T-helper 1 cell treated with Interleukin-12 subunit alpha and Interleukin-12 subunit beta and Interleukin-4 antibody, amounts not matched to agents 30 μg/mL and 1 μg/mL, for 36 hours (primary cell): ENCODE measurements at regions not wholly inside any gene's neighbourhood (a gene's known extent, or its start where the extent isn't known, plus 50 kb on each side); places are given as distances from the start of the nearest gene placed in this dataset.

Source experiments
- H3K27ac Mint-ChIP-seq: one replicate; pipeline ENCODE4 v1.8.0; 2021; ENCODE audit warnings: mild to moderate bottlenecking, mixed read lengths
- H3K27me3 Mint-ChIP-seq: one replicate; pipeline ENCODE4 v1.8.0; 2021; ENCODE audit warnings: low read depth, mixed read lengths
- H3K36me3 Mint-ChIP-seq: one replicate; pipeline ENCODE4 v1.8.0; 2021; ENCODE audit warnings: low read depth, mixed read lengths
- H3K4me1 Mint-ChIP-seq: one replicate; pipeline ENCODE4 v1.8.0; 2021; ENCODE audit warnings: low read depth, mixed read lengths
- H3K4me3 Mint-ChIP-seq: one replicate; pipeline ENCODE4 v1.8.0; 2021; ENCODE audit warnings: mild to moderate bottlenecking, moderate library complexity, mixed read lengths
- H3K9me3 Mint-ChIP-seq: one replicate; pipeline ENCODE4 v1.8.0; 2021; ENCODE audit warnings: mixed read lengths

GRCh38 chr2:207394203-207394781 lies 135.5 kb upstream of the CREB1 start:
- Mint-ChIP-seq H3K27ac (no peak overlapping the region), H3K27me3 (peaks cover 10% of the 10 kb centered on the region), H3K4me1 (no peaks in the 10 kb centered on the region), H3K36me3 (peaks cover 3% of the 10 kb centered on the region), H3K9me3 (peaks cover 9% of the 10 kb centered on the region), H3K4me3 (no peak overlapping the region)

DNA sequence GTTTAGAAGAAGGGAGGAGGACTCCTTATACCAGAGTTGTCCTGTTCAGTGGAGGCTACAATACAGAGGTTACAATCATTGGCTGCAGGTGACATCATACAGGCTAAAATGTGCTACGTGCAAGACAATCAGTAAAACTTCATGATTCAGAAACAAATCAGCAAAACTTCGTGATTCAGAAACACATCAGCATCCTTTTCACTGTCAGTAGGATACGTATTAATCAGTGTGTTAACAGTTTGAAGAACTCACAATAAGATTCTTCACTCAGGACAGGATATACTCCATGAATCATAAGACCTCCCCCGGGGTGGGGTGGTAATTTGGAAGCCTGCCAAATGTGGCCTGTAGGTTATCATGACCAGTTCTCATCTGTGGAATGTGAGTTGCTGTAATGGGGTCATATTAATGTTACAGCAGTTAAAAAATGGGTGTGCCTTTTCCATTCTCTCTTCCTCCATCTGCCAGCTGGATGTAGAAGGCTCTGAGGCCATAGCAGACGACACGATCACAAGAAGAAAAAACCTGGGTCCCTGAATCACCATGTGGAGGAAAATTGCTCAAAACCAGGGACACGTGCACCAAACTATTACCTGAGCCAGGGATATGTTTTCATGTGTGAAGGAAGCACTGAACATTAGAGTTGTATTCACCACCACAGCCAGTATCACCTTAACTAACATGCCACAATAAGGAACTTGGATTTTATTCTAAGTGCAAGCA lies 134.8 kb upstream of the CREB1 start:
- no peak overlapping the region for H3K4me3 Mint-ChIP-seq
- peaks cover 10% of the 10 kb centered on the region for H3K27me3 Mint-ChIP-seq
- no peaks in the 10 kb centered on the region for H3K4me1 Mint-ChIP-seq
- no peak overlapping the region for H3K27ac Mint-ChIP-seq
- H3K9me3 Mint-ChIP-seq: peaks cover 9% of the 10 kb centered on the region
- H3K36me3 Mint-ChIP-seq: peaks cover 3% of the 10 kb centered on the region

DNA sequence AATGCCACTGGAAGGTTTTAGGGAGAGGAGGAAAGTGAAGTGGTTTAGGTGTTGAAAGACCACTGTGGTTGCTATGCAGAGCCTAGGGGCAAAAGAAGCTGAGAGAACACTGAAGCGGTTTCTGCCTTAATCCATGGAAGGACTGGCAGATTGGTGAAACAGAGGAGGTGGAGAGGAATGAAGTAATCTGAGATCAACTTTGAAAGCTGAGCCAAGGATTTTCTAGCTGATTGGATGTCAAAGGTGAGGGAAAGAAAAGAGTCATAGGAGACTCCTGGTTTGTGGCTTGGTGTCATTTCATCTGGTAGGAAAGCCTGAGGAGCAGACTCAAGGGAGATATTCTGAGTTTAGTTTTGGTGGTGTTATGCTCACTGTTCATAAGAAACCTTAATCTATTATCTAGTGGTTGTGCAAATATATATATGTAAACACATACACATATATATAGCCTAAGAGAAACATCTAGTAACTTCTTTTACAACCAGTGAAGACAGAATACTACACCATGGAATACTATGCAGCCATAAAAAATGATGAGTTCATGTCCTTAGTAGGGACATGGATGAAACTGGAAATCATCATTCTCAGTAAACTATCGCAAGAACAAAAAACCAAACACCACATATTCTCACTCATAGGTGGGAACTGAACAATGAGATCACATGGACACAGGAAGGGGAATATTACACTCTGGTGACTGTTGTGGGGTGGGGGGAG lies 134.1 kb upstream of the CREB1 start:
- Mint-ChIP-seq H3K36me3 (peaks cover 3% of the 10 kb centered on the region), H3K4me3 (no peak overlapping the region), H3K9me3 (peaks cover 9% of the 10 kb centered on the region), H3K27me3 (peaks cover 10% of the 10 kb centered on the region), H3K4me1 (no peaks in the 10 kb centered on the region), H3K27ac (no peak overlapping the region)

DNA sequence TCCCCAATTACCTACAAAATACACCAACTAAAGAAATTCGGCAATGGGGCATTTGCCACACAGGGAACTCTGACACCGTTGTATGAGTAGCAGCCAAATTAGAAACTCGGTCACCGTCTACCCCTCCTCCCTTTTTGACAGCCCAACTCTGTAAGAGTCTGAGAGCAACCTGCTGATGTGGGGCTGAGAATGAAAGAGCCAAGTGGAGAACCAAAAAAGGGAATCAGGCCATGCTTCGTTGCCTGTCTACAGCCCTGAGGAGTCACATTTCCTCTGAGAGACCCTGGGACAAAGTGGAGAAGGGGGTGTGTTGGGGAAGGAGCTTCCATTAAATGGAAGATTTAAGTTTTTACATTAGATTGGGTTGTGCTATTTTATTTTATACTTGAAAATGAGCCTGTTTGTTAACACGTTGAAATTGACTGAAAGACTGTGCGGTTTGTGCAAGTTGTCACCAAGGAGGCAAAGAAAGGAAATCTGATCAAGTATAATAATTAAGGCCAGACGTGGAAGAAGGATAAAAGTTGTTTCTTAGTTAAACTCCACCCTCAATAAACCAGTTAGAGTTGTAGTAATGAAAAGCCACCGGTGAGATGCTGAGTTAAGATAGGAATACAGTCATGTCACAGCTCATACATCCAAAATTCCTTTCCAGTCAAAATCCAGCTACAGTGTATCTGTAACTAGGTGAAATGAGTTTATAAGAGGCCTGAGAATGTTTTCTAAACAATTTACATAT lies 131.7 kb upstream of the CREB1 start:
- Mint-ChIP-seq H3K36me3 (peaks cover 3% of the 10 kb centered on the region), H3K27me3 (peaks cover 4% of the 10 kb centered on the region), H3K9me3 (peaks cover 9% of the 10 kb centered on the region), H3K4me1 (no peaks in the 10 kb centered on the region), H3K4me3 (no peak overlapping the region), H3K27ac (no peak overlapping the region)

DNA sequence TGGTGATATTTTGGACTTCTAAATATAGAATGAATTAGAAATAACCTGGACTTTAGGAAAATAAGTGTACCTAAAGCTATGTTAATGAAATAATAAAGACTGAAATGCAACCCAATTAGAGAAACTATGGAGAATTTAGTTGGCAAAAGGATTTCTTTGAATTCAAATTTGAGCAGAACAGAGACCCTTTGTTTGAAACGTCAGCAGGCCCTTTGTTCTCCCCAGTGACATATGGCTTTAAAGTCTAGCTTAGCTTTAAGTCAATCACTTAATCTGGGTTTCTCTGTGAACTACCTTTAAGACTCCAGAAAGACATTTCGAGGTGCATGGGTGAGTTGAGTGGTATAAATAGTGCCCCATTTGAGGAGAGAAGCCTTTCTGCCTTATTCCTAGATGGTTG lies 130.5 kb upstream of the CREB1 start:
- no peak overlapping the region for H3K4me3 Mint-ChIP-seq
- H3K27ac Mint-ChIP-seq: no peak overlapping the region
- no peaks in the 10 kb centered on the region for H3K4me1 Mint-ChIP-seq
- H3K36me3 Mint-ChIP-seq: peaks cover 3% of the 10 kb centered on the region
- H3K9me3 Mint-ChIP-seq: peaks cover 9% of the 10 kb centered on the region
- peaks cover 4% of the 10 kb centered on the region for H3K27me3 Mint-ChIP-seq

DNA sequence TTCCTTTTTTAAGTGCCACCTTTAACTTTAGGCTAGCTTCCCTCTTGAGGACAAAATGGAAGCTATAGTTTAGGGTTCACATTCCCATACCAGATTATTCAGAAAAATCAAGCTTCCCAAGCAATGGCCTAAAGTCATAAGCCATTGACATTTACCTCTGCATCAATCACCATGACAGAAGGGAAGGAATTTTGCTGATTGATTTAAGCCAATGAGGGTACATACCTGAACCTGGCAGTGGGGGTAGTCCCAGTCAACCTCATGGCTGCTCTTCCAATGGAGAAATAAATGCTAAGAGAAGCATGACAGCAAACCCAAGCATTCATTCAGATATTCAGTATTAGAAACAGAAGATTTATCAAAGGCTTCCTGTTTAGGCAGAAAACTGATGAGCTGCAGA lies 128.4 kb upstream of the CREB1 start:
- H3K36me3 Mint-ChIP-seq: no peaks in the 10 kb centered on the region
- no peak overlapping the region for H3K4me3 Mint-ChIP-seq
- H3K27ac Mint-ChIP-seq: no peak overlapping the region
- no peaks in the 10 kb centered on the region for H3K9me3 Mint-ChIP-seq
- H3K27me3 Mint-ChIP-seq: no peaks in the 10 kb centered on the region
- H3K4me1 Mint-ChIP-seq: no peaks in the 10 kb centered on the region

GRCh38 chr2:207403141-207403540 lies 126.6 kb upstream of the CREB1 start:
- H3K27ac Mint-ChIP-seq: no peak overlapping the region

GRCh38 chr2:207403950-207404349 lies 125.8 kb upstream of the CREB1 start:
- Mint-ChIP-seq H3K36me3 (no peaks in the 10 kb centered on the region), H3K27ac (no peak overlapping the region), H3K27me3 (no peaks in the 10 kb centered on the region), H3K4me1 (no peaks in the 10 kb centered on the region), H3K4me3 (no peak overlapping the region), H3K9me3 (no peaks in the 10 kb centered on the region)

More at GRCh38 chr2:207403141-207403540, 126.6 kb upstream of the CREB1 start:
- Mint-ChIP-seq H3K27me3 (no peaks in the 10 kb centered on the region), H3K9me3 (no peaks in the 10 kb centered on the region), H3K36me3 (no peaks in the 10 kb centered on the region), H3K4me1 (no peaks in the 10 kb centered on the region), H3K4me3 (no peak overlapping the region)

GRCh38 chr2:207405150-207405549 lies 124.6 kb upstream of the CREB1 start:
- Mint-ChIP-seq H3K36me3 (no peaks in the 10 kb centered on the region), H3K4me1 (no peaks in the 10 kb centered on the region), H3K27ac (no peak overlapping the region), H3K4me3 (no peak overlapping the region), H3K27me3 (no peaks in the 10 kb centered on the region), H3K9me3 (no peaks in the 10 kb centered on the region)

DNA sequence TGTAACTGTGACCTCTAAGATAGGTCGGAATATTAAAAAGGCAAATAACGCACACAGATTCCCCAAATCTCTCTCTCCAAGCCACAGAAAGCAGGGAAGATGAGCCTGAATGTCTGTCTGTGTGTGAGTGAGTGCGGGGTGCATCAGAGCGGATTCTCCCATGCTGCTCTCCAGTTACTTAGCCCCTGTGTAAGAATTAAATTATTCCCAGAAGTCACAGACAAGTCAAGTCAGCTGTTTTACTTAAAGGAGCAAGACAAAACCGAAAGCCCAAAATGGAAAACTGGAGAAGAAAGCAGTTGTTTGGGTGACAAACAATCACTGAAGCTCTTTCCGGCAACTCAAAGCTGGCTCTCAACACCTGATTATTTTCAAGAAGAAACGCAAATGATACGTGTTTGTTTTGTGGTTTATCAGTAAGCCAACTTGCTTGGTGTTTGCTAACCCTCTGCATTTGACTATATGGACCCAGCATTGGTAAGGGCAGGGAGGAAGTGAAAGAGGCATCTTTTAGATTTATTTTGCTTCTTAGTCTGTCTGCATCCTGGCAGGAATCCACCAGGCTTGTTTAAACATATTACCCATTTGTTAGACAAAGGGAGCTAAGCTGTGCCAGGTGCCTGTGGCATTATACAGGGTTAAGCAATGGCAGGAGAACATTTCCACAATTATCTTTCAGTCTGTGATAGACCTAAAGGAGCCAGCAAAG lies 121.5 kb upstream of the CREB1 start:
- H3K27ac Mint-ChIP-seq: no peak overlapping the region
- H3K9me3 Mint-ChIP-seq: no peaks in the 10 kb centered on the region
- no peak overlapping the region for H3K4me3 Mint-ChIP-seq
- H3K27me3 Mint-ChIP-seq: no peaks in the 10 kb centered on the region
- no peaks in the 10 kb centered on the region for H3K36me3 Mint-ChIP-seq
- peaks cover 1% of the 10 kb centered on the region for H3K4me1 Mint-ChIP-seq

- H3K4me1 Mint-ChIP-seq: peaks cover 1% of the 10 kb centered on the region
- H3K36me3 Mint-ChIP-seq: no peaks in the 10 kb centered on the region
- no peak overlapping the region for H3K27ac Mint-ChIP-seq
- no peaks in the 10 kb centered on the region for H3K9me3 Mint-ChIP-seq
- no peak overlapping the region for H3K4me3 Mint-ChIP-seq
- no peaks in the 10 kb centered on the region for H3K27me3 Mint-ChIP-seq
Observed at GRCh38 chr2:207409517-207409916, 120.2 kb upstream of the CREB1 start.

DNA sequence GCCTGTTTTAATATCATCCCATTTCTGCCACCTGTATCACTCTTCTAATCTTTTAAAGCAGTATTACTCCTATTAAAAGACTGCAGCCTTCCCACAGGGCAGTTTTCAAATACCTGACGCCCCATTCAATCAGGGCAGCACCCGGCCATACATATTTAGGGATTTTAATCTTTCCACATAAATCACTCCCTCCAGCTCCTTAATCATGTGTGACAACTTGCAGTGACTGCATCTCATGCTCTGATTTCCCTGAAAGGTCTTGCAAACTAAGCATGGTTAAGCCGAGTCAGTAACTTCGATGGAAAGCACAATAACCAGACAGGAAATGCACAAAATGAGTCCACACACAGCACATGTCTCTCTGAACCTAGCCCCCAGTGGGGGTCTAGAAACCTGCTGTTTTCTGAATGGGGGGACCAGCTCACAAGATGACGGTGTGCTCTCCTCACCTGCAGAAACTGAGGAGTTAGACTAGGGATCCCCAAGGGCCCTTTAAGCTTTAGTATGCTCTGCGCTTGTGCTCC lies 116.9 kb upstream of the CREB1 start:
- Mint-ChIP-seq H3K36me3 (no peaks in the 10 kb centered on the region), H3K4me1 (peaks cover 1% of the 10 kb centered on the region), H3K4me3 (no peak overlapping the region), H3K27ac (no peak overlapping the region), H3K27me3 (no peaks in the 10 kb centered on the region), H3K9me3 (no peaks in the 10 kb centered on the region)

GRCh38 chr2:207413376-207413907 lies 116.3 kb upstream of the CREB1 start:
- Mint-ChIP-seq H3K4me1 (peaks cover 1% of the 10 kb centered on the region), H3K9me3 (no peaks in the 10 kb centered on the region)

DNA sequence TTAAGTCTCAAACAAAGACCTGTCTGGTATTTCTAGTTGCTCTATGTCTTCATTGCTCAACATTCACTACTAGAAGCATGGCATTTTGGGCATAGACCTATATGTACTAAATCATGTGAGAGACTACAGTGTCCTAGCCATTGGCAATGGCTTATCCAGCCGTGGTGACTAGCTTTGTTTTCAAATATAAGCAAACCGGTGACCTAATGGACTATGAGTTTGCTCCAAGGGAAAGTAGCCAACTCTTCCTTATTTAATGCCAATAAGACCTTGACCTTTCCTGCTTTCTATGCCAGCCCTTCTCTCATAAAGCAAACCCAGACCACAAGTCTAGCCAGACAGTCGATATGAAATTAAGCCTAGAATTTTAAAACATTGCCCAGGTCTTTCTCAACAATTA lies 113.7 kb upstream of the CREB1 start:
- no peak overlapping the region for H3K4me3 Mint-ChIP-seq
- H3K9me3 Mint-ChIP-seq: no peaks in the 10 kb centered on the region
- peaks cover 7% of the 10 kb centered on the region for H3K27me3 Mint-ChIP-seq
- no peak overlapping the region for H3K27ac Mint-ChIP-seq
- H3K36me3 Mint-ChIP-seq: no peaks in the 10 kb centered on the region
- peaks cover 1% of the 10 kb centered on the region for H3K4me1 Mint-ChIP-seq

More at GRCh38 chr2:207413376-207413907, 116.3 kb upstream of the CREB1 start:
- Mint-ChIP-seq H3K4me3 (no peak overlapping the region), H3K27ac (no peak overlapping the region), H3K36me3 (no peaks in the 10 kb centered on the region), H3K27me3 (peaks cover 2% of the 10 kb centered on the region)
